ENCODE measurements at regions not wholly inside any gene's neighbourhood (a gene's known extent, or its start where the extent isn't known, plus 50 kb on each side); places are given as distances from the start of the nearest gene placed in this dataset.

DNA sequence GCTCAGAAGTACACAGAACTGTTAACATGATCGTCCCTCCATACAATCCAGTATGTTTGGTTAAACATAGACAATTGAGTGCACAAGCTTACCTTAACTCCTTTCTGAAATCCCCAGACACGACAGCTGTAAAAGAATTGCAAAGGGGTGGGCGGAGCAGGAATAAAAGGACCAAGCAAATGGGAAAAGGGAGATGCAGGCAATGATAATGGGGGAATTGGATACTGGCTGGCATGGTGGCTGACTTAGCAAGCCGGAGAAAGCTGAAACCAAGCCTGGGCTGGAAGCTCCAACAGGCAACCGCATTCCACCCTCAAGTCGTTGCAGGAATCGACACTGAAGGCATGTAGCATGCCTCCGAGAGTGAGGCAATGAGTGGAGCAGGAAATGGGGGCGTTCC is 96.8 kb upstream of the TMEM132C start:
- TF ChIP-seq GATA2 (IDR thresholded peaks at IDR 0.05; ENCODE audit: low read depth, low read length), result no peak
- TF ChIP-seq GATA3 (IDR thresholded peaks at IDR 0.05; ENCODE audit: low read depth, low read length), result no peak

Measured in SH-SY5Y (cell line).